ENCODE measurements at regions not wholly inside any gene's neighbourhood (a gene's known extent, or its start where the extent isn't known, plus 50 kb on each side); places are given as distances from the start of the nearest gene placed in this dataset.

DNA sequence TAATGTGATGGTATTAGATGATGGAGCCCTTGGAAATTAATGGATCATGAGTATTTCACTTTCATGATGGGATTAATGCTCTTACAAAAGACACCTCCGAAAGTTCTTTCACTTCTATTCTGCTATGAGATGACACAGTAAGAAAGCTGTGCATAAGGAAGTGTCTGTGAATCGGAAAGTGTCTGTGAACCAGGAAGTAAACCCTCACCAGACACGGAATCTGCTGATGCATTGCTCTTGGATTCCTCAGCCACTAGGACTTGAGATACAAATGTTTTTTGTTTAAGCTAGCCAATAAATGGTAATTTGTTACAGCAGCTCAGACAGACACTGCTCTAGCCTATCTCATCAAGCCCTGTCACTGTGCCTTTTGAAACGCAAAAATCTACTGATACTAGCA lies 440.4 kb upstream of the PRR20A start:
- ChIA-PET CTCF (no interaction called here), POLR2A (no interaction called here)
- Histone ChIP-seq H3K79me2 (ENCODE audit: control insufficient read depth, insufficient read depth, low read length) (no peaks in the 10 kb centered on the region), H3K4me2 (ENCODE audit: insufficient read depth, low read length) (no peak overlapping the region), H3K4me1 (ENCODE audit: control insufficient read depth, extremely low read depth, insufficient read depth, low read length) (no peaks in the 10 kb centered on the region), H3K9ac (replicated peaks; ENCODE audit: extremely low read depth, insufficient read depth, low read length) (no peak overlapping the region), H3K27me3 (ENCODE audit: control insufficient read depth in 2 of 2, insufficient read depth in 2 of 2, low read length in 2 of 2) (no peaks in the 10 kb centered on the region), H4K20me1 (replicated peaks; ENCODE audit: control insufficient read depth, extremely low read depth, insufficient read depth, low read length) (no peaks in the 10 kb centered on the region), H3K4me3 (replicated peaks in 1 of 3; ENCODE audit: insufficient read depth in 1 of 3, low read depth in 1 of 3, low read length in 3 of 3) (no peak overlapping the region), H3K9me1 (replicated peaks; ENCODE audit: control insufficient read depth, extremely low read depth, insufficient read depth, low read length) (no peaks in the 10 kb centered on the region), H3K9me3 (replicated peaks; ENCODE audit: control insufficient read depth, insufficient read depth, low read length) (no peaks in the 10 kb centered on the region), H3K27ac (ENCODE audit: insufficient read depth, low read depth, low read length) (no peak overlapping the region), H3K36me3 (ENCODE audit: control insufficient read depth in 2 of 2, extremely low read depth in 1 of 2, insufficient read depth in 2 of 2, low read length in 2 of 2) (no peaks in the 10 kb centered on the region), H2AFZ (ENCODE audit: low read depth, low read length) (peak overlapping the region; percentile 31)
- intact Hi-C loops (cut with micrococcal nuclease) (no loop called here), dilution Hi-C loops (cut with MboI; ENCODE audit: extremely low pct_ligation_motif_present, low sequenced_read_pairs) (no loop called here)
- DNase-seq (ENCODE audit: low read depth, low spot score) = no peak
- TF ChIP-seq JUN (IDR thresholded peaks at IDR 0.05; ENCODE audit: borderline replicate concordance, insufficient read depth, insufficient read length, low read depth) = no peak
- TF ChIP-seq POLR2AphosphoS5 (IDR thresholded peaks at IDR 0.05; ENCODE audit: insufficient read depth, low read depth, low read length) = no peak
- no peak for TF ChIP-seq FOS (IDR thresholded peaks at IDR 0.05; ENCODE audit: borderline replicate concordance, insufficient read depth, low read length)
- TF ChIP-seq, protein P1, sequence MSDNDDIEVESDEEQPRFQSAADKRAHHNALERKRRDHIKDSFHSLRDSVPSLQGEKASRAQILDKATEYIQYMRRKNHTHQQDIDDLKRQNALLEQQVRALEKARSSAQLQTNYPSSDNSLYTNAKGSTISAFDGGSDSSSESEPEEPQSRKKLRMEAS (IDR thresholded peaks at IDR 0.05; ENCODE audit: insufficient read depth, insufficient read length) = no peak
- no peak for TF ChIP-seq GATA2 (IDR thresholded peaks at IDR 0.05; ENCODE audit: insufficient read depth, insufficient read length, low read depth, low read length)
- no peak for TF ChIP-seq MYC (IDR thresholded peaks at IDR 0.05; ENCODE audit: low read depth, low read length)
- TF ChIP-seq CTCF (IDR thresholded peaks at IDR 0.05; ENCODE audit: extremely low read depth in 1 of 2, insufficient read depth in 1 of 2, low read depth in 1 of 2, low read length in 2 of 2) = no peak
- TF ChIP-seq POLR2A (IDR thresholded peaks at IDR 0.05; ENCODE audit: low read depth, low read length) = no peak
- TF ChIP-seq EZH2 (IDR thresholded peaks at IDR 0.05; ENCODE audit: borderline replicate concordance, low read depth, low read length, severe bottlenecking) = no peak
- no TSS peak for BruUV-seq (replicated peaks)
- FAIRE-seq = no peak
